GM10266 (cell line): ENCODE measurements at regions not wholly inside any gene's neighbourhood (a gene's known extent, or its start where the extent isn't known, plus 50 kb on each side); places are given as distances from the start of the nearest gene placed in this dataset.

ENCODE experiments used
- DNase-seq: peaks from one replicate; pipeline ENCODE4 v3.0.0; 2012; ENCODE audit errors: extremely low spot score
- TF ChIP-seq, protein P1 (sequence below): IDR thresholded peaks from 2 replicates; pipeline ENCODE4 v1.5.1; 2012; ENCODE audit warnings: mild to moderate bottlenecking, low read depth; ENCODE audit not compliant: control insufficient read depth, insufficient read depth; ENCODE audit errors: missing control alignments

DNA sequence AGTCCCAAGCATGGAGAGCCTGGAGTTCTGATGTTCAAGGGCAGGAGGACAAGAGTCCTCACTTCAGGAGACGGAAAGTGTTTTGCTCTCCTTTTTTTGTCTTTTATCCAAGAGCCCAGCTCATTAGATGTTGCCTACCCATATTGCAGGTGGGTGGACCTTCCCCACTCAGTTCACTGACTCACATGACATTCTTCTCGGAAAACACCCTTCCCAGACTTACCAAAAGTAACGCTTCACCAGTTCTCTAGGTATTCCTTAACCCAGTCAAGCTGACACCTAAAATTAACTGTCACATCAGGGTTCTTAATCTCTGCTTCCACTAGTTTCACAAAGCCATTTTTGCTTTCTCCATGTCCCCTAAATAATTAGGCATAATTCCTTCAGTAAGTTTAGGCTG is 2215.4 kb upstream of the PCDH20 start:
- no peak for DNase-seq
- TF ChIP-seq, protein P1, sequence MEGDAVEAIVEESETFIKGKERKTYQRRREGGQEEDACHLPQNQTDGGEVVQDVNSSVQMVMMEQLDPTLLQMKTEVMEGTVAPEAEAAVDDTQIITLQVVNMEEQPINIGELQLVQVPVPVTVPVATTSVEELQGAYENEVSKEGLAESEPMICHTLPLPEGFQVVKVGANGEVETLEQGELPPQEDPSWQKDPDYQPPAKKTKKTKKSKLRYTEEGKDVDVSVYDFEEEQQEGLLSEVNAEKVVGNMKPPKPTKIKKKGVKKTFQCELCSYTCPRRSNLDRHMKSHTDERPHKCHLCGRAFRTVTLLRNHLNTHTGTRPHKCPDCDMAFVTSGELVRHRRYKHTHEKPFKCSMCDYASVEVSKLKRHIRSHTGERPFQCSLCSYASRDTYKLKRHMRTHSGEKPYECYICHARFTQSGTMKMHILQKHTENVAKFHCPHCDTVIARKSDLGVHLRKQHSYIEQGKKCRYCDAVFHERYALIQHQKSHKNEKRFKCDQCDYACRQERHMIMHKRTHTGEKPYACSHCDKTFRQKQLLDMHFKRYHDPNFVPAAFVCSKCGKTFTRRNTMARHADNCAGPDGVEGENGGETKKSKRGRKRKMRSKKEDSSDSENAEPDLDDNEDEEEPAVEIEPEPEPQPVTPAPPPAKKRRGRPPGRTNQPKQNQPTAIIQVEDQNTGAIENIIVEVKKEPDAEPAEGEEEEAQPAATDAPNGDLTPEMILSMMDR, result no peak

- no peak for DNase-seq
- TF ChIP-seq, protein P1, result no peak
These were observed 2213.9 kb upstream of the PCDH20 start for GRCh38 chr13:63629591-63629990.

GRCh38 chr13:63628310-63628709 is 2212.7 kb upstream of the PCDH20 start:
- no peak for DNase-seq
- TF ChIP-seq, protein P1, result no peak

DNA sequence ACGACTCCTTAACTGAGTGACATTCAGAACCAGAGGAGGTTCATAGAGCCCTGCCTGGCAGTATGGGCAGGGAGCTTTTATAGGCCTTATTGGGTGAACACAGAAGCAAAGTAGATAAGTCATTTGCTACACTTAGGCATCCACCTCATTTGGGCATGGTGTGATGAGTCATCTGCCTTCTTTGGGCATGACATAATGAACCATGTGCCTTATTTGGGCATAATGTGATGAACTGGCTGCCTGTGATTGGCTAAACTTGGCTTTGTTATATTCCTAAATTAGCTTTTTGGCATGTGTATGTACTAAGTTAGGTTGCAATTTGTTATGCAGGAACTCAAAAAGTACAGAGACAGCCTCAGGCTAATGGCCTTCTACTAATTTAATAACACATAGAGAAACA is 2210.2 kb upstream of the PCDH20 start:
- DNase-seq, result no peak
- TF ChIP-seq, protein P1, result no peak

DNA sequence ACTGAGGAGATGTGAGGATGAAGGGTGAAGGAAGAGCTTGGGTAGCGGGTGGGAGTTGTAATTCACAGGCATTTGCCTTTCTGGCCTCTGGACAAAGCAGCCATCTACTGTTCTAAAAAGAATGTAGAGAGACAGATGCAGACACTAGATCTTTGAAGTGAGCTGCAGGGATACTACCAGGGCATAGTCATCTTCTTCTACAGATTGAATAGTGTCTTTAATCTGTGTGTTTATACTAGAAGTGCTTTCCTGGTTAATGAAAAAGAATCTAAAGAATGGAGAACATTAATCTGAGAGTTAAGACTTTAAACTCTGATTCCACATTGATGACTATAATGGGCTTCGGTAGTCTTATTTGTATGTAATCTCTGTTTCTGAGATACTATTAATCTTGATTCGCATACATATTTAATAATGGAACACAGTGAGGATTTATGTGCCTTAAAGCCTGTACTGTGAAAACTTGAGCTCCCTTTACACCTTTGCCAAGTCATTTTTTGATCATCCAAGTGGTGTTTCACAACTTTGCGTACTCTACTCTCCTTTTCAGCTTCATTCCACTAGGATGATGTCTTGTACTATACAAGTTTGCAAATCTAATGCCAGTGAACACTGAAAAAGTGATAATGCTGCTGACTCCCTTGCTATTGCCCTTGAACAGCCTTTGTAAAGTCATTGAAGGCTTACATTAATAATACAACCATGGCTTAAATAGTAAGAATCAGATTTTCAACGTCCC is 2199.4 kb upstream of the PCDH20 start:
- TF ChIP-seq, protein P1, result no peak

DNA sequence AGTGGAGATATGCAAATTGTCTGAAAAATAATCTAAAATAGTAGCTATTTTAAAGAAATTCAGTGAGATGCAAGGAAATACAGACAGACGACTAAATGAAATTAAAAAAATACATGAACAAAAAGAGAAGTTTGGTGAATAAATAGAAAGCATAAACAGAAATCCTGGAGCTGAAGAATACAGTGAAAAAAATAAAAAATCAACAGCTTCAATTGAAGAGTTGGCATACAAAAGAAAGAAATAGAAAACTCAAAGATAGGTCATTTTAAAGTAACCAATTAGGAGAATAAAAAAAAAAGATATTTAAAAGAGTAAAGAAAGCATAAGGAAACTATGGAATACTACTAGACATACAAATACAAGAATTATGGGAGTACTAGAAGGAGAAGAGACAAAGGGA is 2191.5 kb upstream of the PCDH20 start:
- DNase-seq, result no peak
- TF ChIP-seq, protein P1, result no peak

More for the DNA sequence above, 2199.4 kb upstream of the PCDH20 start:
- DNase-seq, result no peak

DNA sequence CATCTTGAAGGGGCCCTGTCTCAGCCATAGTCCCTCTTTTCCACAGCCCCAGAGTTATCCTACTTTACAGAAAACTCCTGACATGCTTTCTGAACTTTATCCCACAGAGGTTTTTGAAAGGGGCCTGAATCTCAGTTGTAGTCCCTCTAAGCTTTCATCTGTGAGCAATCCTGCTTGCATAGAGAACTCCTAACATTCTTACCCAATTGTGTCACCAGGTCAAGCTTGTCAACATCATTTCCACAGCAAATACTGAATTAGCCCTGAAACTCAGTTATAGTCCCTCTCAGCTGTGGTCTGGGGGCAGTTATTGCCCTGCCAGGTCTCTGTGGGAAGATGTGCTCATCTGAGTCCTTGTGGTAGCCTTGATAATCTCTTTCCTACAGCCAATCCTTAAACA is 2190.3 kb upstream of the PCDH20 start:
- TF ChIP-seq, protein P1, result no peak
- DNase-seq, result no peak
